Psoas muscle (tissue), 7 donors: ENCODE measurements at regions not wholly inside any gene's neighbourhood (a gene's known extent, or its start where the extent isn't known, plus 50 kb on each side); places are given as distances from the start of the nearest gene placed in this dataset.
"Not testable (repeated sequence)": the region's sequence is repeated elsewhere in the genome, so short reads cannot be mapped to it uniquely, and the experiment has no call there.

Experiments used
- ATAC-seq, 4 donors: fragments of 200-7000 bp; cut with Tn5 transposase; one replicate each; pipeline ENCODE4 v1.9.1; 2020; ENCODE audit warnings: moderate library complexity in 3 of 4, mild to moderate bottlenecking in 2 of 4
- DNase-seq, 2 donors: peaks; one replicate each; pipeline ENCODE4 v3.0.0-alpha.2; 2020
- H3K27ac ChIP-seq: fragments of 200-600 bp; one replicate; pipeline ENCODE4 v1.8.0; 2022
- H3K27me3 ChIP-seq, 3 donors: fragments of 200-600 bp in 1 of 3; one replicate each; pipeline versions ENCODE4 v1.6.1 to v1.8.0; 2013 to 2022; ENCODE audit warnings: low read length in 2 of 3, mild to moderate bottlenecking in 2 of 3, moderate library complexity in 1 of 3; ENCODE audit not compliant: insufficient read depth in 3 of 3
- H3K36me3 ChIP-seq, 2 donors: fragments of 200-600 bp in 1 of 2; one replicate each; pipeline versions ENCODE4 v1.6.1 to v1.8.0; 2013 to 2022; ENCODE audit warnings: low read depth in 1 of 2, mild to moderate bottlenecking in 1 of 2, moderate library complexity in 1 of 2; ENCODE audit not compliant: insufficient read depth in 1 of 2
- H3K4me1 ChIP-seq: fragments of 200-600 bp; one replicate; pipeline ENCODE4 v1.8.0; 2022
- H3K4me3 ChIP-seq: fragments of 200-600 bp; one replicate; pipeline ENCODE4 v1.8.0; 2022; ENCODE audit warnings: mild to moderate bottlenecking
- H3K9me3 ChIP-seq: fragments of 200-600 bp; one replicate; pipeline ENCODE4 v1.8.0; 2022
- CTCF ChIP-seq: fragments of 200-600 bp; IDR thresholded peaks from one replicate; pipeline ENCODE4 v1.8.0; 2022; ENCODE audit warnings: antibody characterized with exemption
- WGBS, 3 donors: extraction: QIAGEN DNeasy Blood & Tissue Kit; methylation state at CpG; one replicate each; pipeline versions ENCODE4 v1.1.6 to v1.1.7; 2013; 5-methylcytosine and 5-hydroxymethylcytosine counted together
- intact Hi-C, 2 donors: fragments of 100-400 bp; cut with DNase I; formaldehyde crosslinking; loops; one replicate each; pipeline versions ENCODE4 v1.11.0 to v1.14.2; 2022
- donor health status: healthy with polysubstance abuse.
- donor health status: DM: no; HTN: no; CAD: no; lungs with moderate emphysema.
- donor health status: Bipolar disorder and iron deficiency.
- donor health status: healthy.
- donor health status: DM: yes; HTN: yes; CAD: no.
- donor health status: DM: no; HTN: no; CAD: no.
- donor health status: DM: yes; HTN: yes; CAD: no.

GRCh38 chr10:114718374-114718773, 60.3 kb upstream of the ABLIM1 start:
- no peak for TF ChIP-seq CTCF
- DNase-seq: no peak
- no peak for ATAC-seq
- WGBS, 3 donors: 58 to 66% (median 59%) methylated on average over 3 of the region's 3 CpGs
- intact Hi-C loops: loop anchor here in 1 of 2 donors (5.0 kb wide), 1 partner anchor 49 kb away; no protein-coding TSS in a partner anchor
- Histone ChIP-seq H3K9me3 (no peaks in the 10 kb centered on the region), H3K4me1 (peaks cover 23% of the 10 kb centered on the region), H3K27me3 (no peaks in the 10 kb centered on the region), H3K4me3 (no peak overlapping the region), H3K36me3 (no peaks in the 10 kb centered on the region), H3K27ac (no peak overlapping the region)

GRCh38 chr10:114719311-114719710, 61.2 kb upstream of the ABLIM1 start:
- intact Hi-C loops: loop anchor here in 1 of 2 donors (5.0 kb wide), 1 partner anchor 48 kb away; no protein-coding TSS in a partner anchor
- H3K36me3 ChIP-seq: no peaks in the 10 kb centered on the region
- no peaks in the 10 kb centered on the region for H3K27me3 ChIP-seq
- no peak for TF ChIP-seq CTCF
- no peaks in the 10 kb centered on the region for H3K9me3 ChIP-seq
- H3K4me1 ChIP-seq: peaks cover 16% of the 10 kb centered on the region
- 62 to 68% (median 62%) methylated on average over 3 of the region's 3 CpGs for WGBS, 3 donors
- ATAC-seq (no peak), DNase-seq (no peak)
- H3K27ac ChIP-seq: no peak overlapping the region
- H3K4me3 ChIP-seq: no peak overlapping the region

- H3K9me3 ChIP-seq, H3K27ac ChIP-seq, H3K4me1 ChIP-seq, intact Hi-C loops, H3K27me3 ChIP-seq, DNase-seq, H3K4me3 ChIP-seq, H3K36me3 ChIP-seq, ATAC-seq: not testable (repeated sequence)
- 91 to 97% (median 97%) methylated on average over 1 of the region's 1 CpG for WGBS, 3 donors
Measured at GRCh38 chr10:114720023-114720422, 61.9 kb upstream of the ABLIM1 start.

- intact Hi-C loops: no loop called here
- ATAC-seq: no peak
- H3K4me1 ChIP-seq: peaks cover 8% of the 10 kb centered on the region
Measured at GRCh38 chr10:114720685-114721278, 62.7 kb upstream of the ABLIM1 start.

GRCh38 chr10:114722136-114722535, 64.1 kb upstream of the ABLIM1 start:
- H3K4me1 ChIP-seq, H3K9me3 ChIP-seq, ATAC-seq, DNase-seq, H3K27me3 ChIP-seq, H3K36me3 ChIP-seq, H3K4me3 ChIP-seq, intact Hi-C loops, H3K27ac ChIP-seq: not testable (repeated sequence)
- WGBS, 3 donors: 66 to 72% (median 68%) methylated on average over 3 of the region's 3 CpGs

More at GRCh38 chr10:114720685-114721278, 62.7 kb upstream of the ABLIM1 start:
- DNase-seq: no peak
- no peaks in the 10 kb centered on the region for H3K9me3 ChIP-seq
- no peak for TF ChIP-seq CTCF
- no peak overlapping the region for H3K4me3 ChIP-seq
- no peaks in the 10 kb centered on the region for H3K36me3 ChIP-seq
- no peak overlapping the region for H3K27ac ChIP-seq
- H3K27me3 ChIP-seq: no peaks in the 10 kb centered on the region
- WGBS, 3 donors: 13 to 19% (median 18%) methylated on average over 4 of the region's 4 CpGs

GRCh38 chr10:114723361-114723760, 65.3 kb upstream of the ABLIM1 start:
- WGBS, 3 donors: 86 to 98% (median 95%) methylated on average over 1 of the region's 1 CpG
- intact Hi-C loops: no loop called here
- H3K4me1 ChIP-seq: peaks cover 5% of the 10 kb centered on the region
- H3K27me3 ChIP-seq: no peaks in the 10 kb centered on the region
- no peaks in the 10 kb centered on the region for H3K9me3 ChIP-seq
- no peaks in the 10 kb centered on the region for H3K36me3 ChIP-seq
- no peak for TF ChIP-seq CTCF
- DNase-seq: no peak
- H3K4me3 ChIP-seq: no peak overlapping the region
- no peak overlapping the region for H3K27ac ChIP-seq
- ATAC-seq: no peak
